ENCODE measurements at regions not wholly inside any gene's neighbourhood (a gene's known extent, or its start where the extent isn't known, plus 50 kb on each side); places are given as distances from the start of the nearest gene placed in this dataset.

DNA sequence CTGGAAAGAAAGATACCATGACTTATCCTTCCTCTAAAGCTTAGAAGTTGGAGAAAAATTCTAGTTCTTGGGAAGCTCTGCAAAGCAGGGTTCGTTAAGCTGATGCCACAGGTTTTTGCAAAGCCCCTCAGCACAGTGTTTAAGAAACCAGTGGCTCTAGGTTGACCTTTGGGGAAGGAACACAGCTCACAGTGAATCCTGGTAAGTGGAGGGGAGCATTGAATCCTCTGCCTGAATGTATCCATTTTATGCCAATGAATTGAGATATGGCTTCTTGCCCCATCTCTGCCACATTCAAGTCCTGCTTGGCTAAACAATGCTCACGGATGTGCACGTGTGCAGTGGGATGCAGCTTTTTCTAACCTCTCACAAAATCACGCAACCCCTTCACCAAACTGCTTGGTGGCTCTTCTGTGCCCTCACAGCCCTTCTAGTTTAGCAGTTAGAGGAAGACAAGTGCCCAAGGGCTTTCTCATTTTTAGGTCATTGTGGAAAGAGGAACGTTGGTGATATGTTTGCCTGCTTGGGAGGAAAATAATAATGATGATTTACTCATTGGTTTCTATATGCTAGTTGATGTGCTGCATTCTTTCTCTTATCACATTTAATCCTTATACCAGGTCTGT is 111.3 kb downstream of the DAD1 start:
- H3K27ac ChIP-seq: no peak overlapping the region
- intact Hi-C loops (cut with DNase I): no loop called here
- no peaks in the 10 kb centered on the region for H3K27me3 ChIP-seq
- no peaks in the 10 kb centered on the region for H3K9me3 ChIP-seq
- H3K4me3 ChIP-seq: no peak overlapping the region
- no peak for ATAC-seq
- no peaks in the 10 kb centered on the region for H3K36me3 ChIP-seq
- DNase-seq: no peak
- TF ChIP-seq CTCF (IDR thresholded peaks at IDR 0.05): no peak
- H3K4me1 ChIP-seq: no peaks in the 10 kb centered on the region

- ATAC-seq (no peak), DNase-seq (no peak)
- H3K27me3 ChIP-seq: no peaks in the 10 kb centered on the region
- TF ChIP-seq CTCF (IDR thresholded peaks at IDR 0.05): no peak
- no peak overlapping the region for H3K4me3 ChIP-seq
- no peaks in the 10 kb centered on the region for H3K9me3 ChIP-seq
- intact Hi-C loops (cut with DNase I): no loop called here
- H3K4me1 ChIP-seq: no peaks in the 10 kb centered on the region
- no peaks in the 10 kb centered on the region for H3K36me3 ChIP-seq
- H3K27ac ChIP-seq: no peak overlapping the region
These were observed 112.1 kb downstream of the DAD1 start for GRCh38 chr14:22476887-22477286.

DNA sequence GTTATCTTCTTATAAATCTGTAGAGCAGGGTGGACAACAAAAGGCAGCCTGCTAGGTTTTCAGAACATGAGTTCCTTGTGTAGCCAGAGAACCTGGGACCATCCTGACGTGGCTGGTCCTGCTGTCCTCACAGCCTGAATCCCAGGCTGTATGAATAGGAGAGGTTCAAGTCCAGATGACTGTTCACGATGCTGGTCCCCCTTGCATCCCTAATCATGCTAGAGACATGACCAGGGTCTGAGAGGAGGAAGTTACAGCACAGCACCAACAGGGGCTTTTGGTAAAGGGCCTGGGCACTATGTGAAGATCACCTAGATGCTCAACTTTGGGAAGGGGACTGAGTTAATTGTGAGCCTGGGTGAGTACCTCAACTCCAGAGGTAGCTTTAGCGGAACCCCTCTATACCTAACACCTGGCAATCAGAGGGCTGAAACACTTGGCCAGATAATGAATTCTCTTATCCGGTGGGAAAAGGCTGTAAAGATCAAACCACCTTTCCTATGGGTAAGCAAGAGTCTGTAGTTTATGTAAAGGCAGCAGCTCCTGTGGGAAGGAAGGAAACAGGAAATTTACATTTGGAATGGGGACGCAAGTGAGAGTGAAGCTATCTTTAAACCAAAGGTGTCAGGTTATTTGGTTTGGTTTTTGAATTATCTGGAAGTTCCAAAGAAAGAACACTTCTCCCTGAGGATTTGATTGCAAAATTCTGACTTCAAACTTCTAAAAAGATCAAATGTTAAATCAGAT is 112.8 kb downstream of the DAD1 start:
- Histone ChIP-seq H3K4me3 (no peak overlapping the region), H3K9me3 (no peaks in the 10 kb centered on the region), H3K36me3 (no peaks in the 10 kb centered on the region), H3K27me3 (no peaks in the 10 kb centered on the region), H3K27ac (no peak overlapping the region), H3K4me1 (no peaks in the 10 kb centered on the region)
- intact Hi-C loops (cut with DNase I): no loop called here
- no peak for TF ChIP-seq CTCF (IDR thresholded peaks at IDR 0.05)
- DNase-seq: no peak
- ATAC-seq: no peak

- Histone ChIP-seq H3K9me3 (no peaks in the 10 kb centered on the region), H3K27ac (no peak overlapping the region), H3K4me1 (no peaks in the 10 kb centered on the region), H3K36me3 (no peaks in the 10 kb centered on the region), H3K27me3 (no peaks in the 10 kb centered on the region), H3K4me3 (no peak overlapping the region)
- DNase-seq (no peak), ATAC-seq (no peak)
- no peak for TF ChIP-seq CTCF (IDR thresholded peaks at IDR 0.05)
- intact Hi-C loops (cut with DNase I): no loop called here
These were observed 113.6 kb downstream of the DAD1 start for GRCh38 chr14:22475381-22475780.

GRCh38 chr14:22474730-22475351 is 114.2 kb downstream of the DAD1 start:
- intact Hi-C loops (cut with DNase I): loop anchor here (5.0 kb wide), 1 partner anchor 88 kb away; no protein-coding TSS in a partner anchor

More at GRCh38 chr14:22474730-22475351, 114.2 kb downstream of the DAD1 start:
- H3K27me3 ChIP-seq: no peaks in the 10 kb centered on the region
- no peaks in the 10 kb centered on the region for H3K9me3 ChIP-seq
- TF ChIP-seq CTCF (IDR thresholded peaks at IDR 0.05): no peak
- DNase-seq (no peak), ATAC-seq (no peak)
- no peak overlapping the region for H3K4me3 ChIP-seq
- H3K36me3 ChIP-seq: no peaks in the 10 kb centered on the region
- H3K27ac ChIP-seq: no peak overlapping the region
- no peaks in the 10 kb centered on the region for H3K4me1 ChIP-seq

Data from left lung (tissue), 4 donors.